ENCODE measurements at regions not wholly inside any gene's neighbourhood (a gene's known extent, or its start where the extent isn't known, plus 50 kb on each side); places are given as distances from the start of the nearest gene placed in this dataset.

GRCh38 chr6:104612541-104612940 lies 247.2 kb downstream of the HACE1 start:
- ATAC-seq (no peak), DNase-seq (no peak)
- H3K36me3 Mint-ChIP-seq (ENCODE audit: low read depth) = no peaks in the 10 kb centered on the region
- intact Hi-C loops (cut with micrococcal nuclease) = no loop called here
- CTCF ChIA-PET = no interaction called here
- TF ChIP-seq CTCF (IDR thresholded peaks at IDR 0.05) = no peak
- H3K27ac Mint-ChIP-seq = no peak overlapping the region
- H3K27me3 Mint-ChIP-seq = peaks cover 11% of the 10 kb centered on the region
- H3K9me3 Mint-ChIP-seq = no peaks in the 10 kb centered on the region
- H3K4me3 Mint-ChIP-seq = no peak overlapping the region
- H3K4me1 Mint-ChIP-seq (ENCODE audit: low read depth) = peaks cover 5% of the 10 kb centered on the region
- POLR2A ChIA-PET = no interaction called here

- Mint-ChIP-seq H3K27ac (no peak overlapping the region), H3K36me3 (ENCODE audit: low read depth) (no peaks in the 10 kb centered on the region), H3K4me3 (no peak overlapping the region), H3K27me3 (peaks cover 10% of the 10 kb centered on the region), H3K4me1 (ENCODE audit: low read depth) (peaks cover 14% of the 10 kb centered on the region), H3K9me3 (no peaks in the 10 kb centered on the region)
- DNase-seq (no peak), ATAC-seq (no peak)
- ChIA-PET POLR2A (no interaction called here), CTCF (interaction anchor here (1.5 kb wide), 1 partner anchor 16 kb away, joined by 3 read pairs; no protein-coding TSS in a partner anchor)
- TF ChIP-seq CTCF (IDR thresholded peaks at IDR 0.05) = no peak
- intact Hi-C loops (cut with micrococcal nuclease) = no loop called here
Observed at GRCh38 chr6:104608101-104608500, 251.6 kb downstream of the HACE1 start.

GRCh38 chr6:104607501-104607900 lies 252.2 kb downstream of the HACE1 start:
- intact Hi-C loops (cut with micrococcal nuclease) = no loop called here
- Mint-ChIP-seq H3K27ac (no peak overlapping the region), H3K4me3 (no peak overlapping the region), H3K36me3 (ENCODE audit: low read depth) (no peaks in the 10 kb centered on the region), H3K27me3 (peaks cover 10% of the 10 kb centered on the region), H3K4me1 (ENCODE audit: low read depth) (peaks cover 19% of the 10 kb centered on the region), H3K9me3 (no peaks in the 10 kb centered on the region)
- TF ChIP-seq CTCF (IDR thresholded peaks at IDR 0.05) = no peak
- CTCF ChIA-PET = interaction anchor here (1.5 kb wide), 1 partner anchor 16 kb away, joined by 3 read pairs; no protein-coding TSS in a partner anchor
- POLR2A ChIA-PET = no interaction called here
- no peak for DNase-seq
- peak; percentile 57 for ATAC-seq

GRCh38 chr6:104606361-104606760 lies 253.4 kb downstream of the HACE1 start:
- Mint-ChIP-seq H3K9me3 (no peaks in the 10 kb centered on the region), H3K27me3 (peaks cover 5% of the 10 kb centered on the region), H3K36me3 (ENCODE audit: low read depth) (no peaks in the 10 kb centered on the region), H3K4me1 (ENCODE audit: low read depth) (peaks cover 19% of the 10 kb centered on the region), H3K27ac (no peak overlapping the region), H3K4me3 (no peak overlapping the region)
- CTCF ChIA-PET = no interaction called here
- DNase-seq (no peak), ATAC-seq (no peak)
- intact Hi-C loops (cut with micrococcal nuclease) = no loop called here
- no peak for TF ChIP-seq CTCF (IDR thresholded peaks at IDR 0.05)
- POLR2A ChIA-PET = no interaction called here

- no peaks in the 10 kb centered on the region for H3K9me3 Mint-ChIP-seq
- intact Hi-C loops (cut with micrococcal nuclease) = no loop called here
- no peak overlapping the region for H3K4me3 Mint-ChIP-seq
- no peak for TF ChIP-seq CTCF (IDR thresholded peaks at IDR 0.05)
- peaks cover 19% of the 10 kb centered on the region for H3K4me1 Mint-ChIP-seq (ENCODE audit: low read depth)
- H3K27me3 Mint-ChIP-seq = peaks cover 5% of the 10 kb centered on the region
- DNase-seq (no peak), ATAC-seq (no peak)
- no peaks in the 10 kb centered on the region for H3K36me3 Mint-ChIP-seq (ENCODE audit: low read depth)
- POLR2A ChIA-PET = no interaction called here
- no peak overlapping the region for H3K27ac Mint-ChIP-seq
- CTCF ChIA-PET = interaction anchor here (1.8 kb wide), 1 partner anchor 9 kb away, joined by 4 read pairs; no protein-coding TSS in a partner anchor
Observed at GRCh38 chr6:104604685-104605084, 255.0 kb downstream of the HACE1 start.

Measured in activated CD8-positive, alpha-beta T cell treated with anti-CD3 and anti-CD28 coated beads for 36 hours (primary cell).